ENCODE measurements at regions not wholly inside any gene's neighbourhood (a gene's known extent, or its start where the extent isn't known, plus 50 kb on each side); places are given as distances from the start of the nearest gene placed in this dataset.

DNA sequence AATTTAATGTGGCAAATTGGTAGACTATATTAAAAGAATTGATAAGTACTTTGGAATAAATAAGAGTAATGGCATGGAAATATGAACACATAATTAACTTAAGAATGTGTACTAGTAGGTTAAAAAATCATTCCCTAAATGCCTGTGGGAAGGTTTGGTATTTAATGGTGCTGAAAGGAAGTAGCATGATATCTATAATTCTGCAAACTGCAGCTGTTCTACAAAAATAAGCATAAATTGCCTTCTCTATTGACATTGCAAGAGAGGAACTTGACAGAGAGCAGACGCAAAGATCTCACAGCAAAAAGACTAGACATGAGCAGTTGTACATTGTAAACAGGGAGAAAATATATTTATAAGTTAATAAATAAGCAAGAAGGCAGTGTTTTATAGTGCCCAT lies 752.5 kb upstream of the PCDH10 start (continued):
- TF ChIP-seq TCF7L2 (IDR thresholded peaks at IDR 0.05; ENCODE audit: borderline replicate concordance, extremely low read depth, insufficient read depth, insufficient read length) = no peak

DNA sequence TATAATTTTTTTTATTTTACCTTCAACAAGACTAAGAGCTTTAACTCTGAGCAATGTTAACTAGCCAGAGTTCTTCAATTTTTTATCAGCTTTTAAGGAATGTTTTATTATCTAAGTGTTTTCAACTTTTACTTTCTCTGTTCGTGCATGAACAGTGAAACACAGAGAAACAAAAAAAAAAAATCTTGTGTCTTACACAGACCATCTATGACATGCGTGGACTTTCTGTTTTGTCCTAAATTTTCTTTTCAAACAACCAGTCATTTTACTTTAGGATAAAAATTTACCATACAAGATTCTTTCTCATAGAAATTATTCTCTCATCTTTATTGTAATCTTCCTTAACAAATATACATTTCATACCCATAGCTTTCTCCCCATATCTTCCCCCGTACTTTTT lies 731.9 kb upstream of the PCDH10 start:
- H3K4me2 ChIP-seq (ENCODE audit: low read length) = no peak overlapping the region
- peaks cover 0 to 17% of the 10 kb centered on the region in 2 experiments; a peak in 2 of 4 replicates for H3K9me3 ChIP-seq (ENCODE audit: control insufficient read depth in 1 of 2, insufficient read depth in 1 of 2, low read depth in 1 of 2, low read length in 2 of 2)
- BruUV-seq (replicated peaks) = no TSS peak
- no peaks in the 10 kb centered on the region for H3K4me1 ChIP-seq (ENCODE audit: control insufficient read depth in 1 of 2, insufficient read depth in 2 of 2, low read length in 2 of 2)
- no peaks in the 10 kb centered on the region for H3K36me3 ChIP-seq (ENCODE audit: control insufficient read depth in 1 of 2, insufficient read depth in 2 of 2, low read length in 2 of 2)
- H3K79me2 ChIP-seq (ENCODE audit: insufficient read depth, low read length) = no peaks in the 10 kb centered on the region
- ChIA-PET POLR2A (no interaction called here), CTCF (no interaction called here), RAD21 (ENCODE audit: low non-redundant PET in 1 of 2, low total read pairs in 2 of 2, uncharacterized antibody in 2 of 2, unreplicated experiment in 2 of 2) (no interaction called here)
- no peak overlapping the region for H2AFZ ChIP-seq (ENCODE audit: low read depth, low read length, poor library complexity, severe bottlenecking)
- no peak for TF ChIP-seq FOSL1 (IDR thresholded peaks at IDR 0.05; ENCODE audit: low read depth)
- TF ChIP-seq CBX3 (IDR thresholded peaks at IDR 0.05; ENCODE audit: low read depth) = 0 out of 2 replicates have a peak, but pooled peaks have one; percentile 41
- DNase-seq (ENCODE audit: low read depth, low spot score) (peak; percentile 18), ATAC-seq (no peak)
- no peaks in the 10 kb centered on the region for H4K20me1 ChIP-seq (ENCODE audit: insufficient read depth)
- no peak overlapping the region for H3K27ac ChIP-seq (ENCODE audit: low read depth, low read length)
- H3K4me3 ChIP-seq (replicated peaks in 1 of 2; ENCODE audit: low read depth in 1 of 2, low read length in 2 of 2) = no peak overlapping the region
- no peaks in the 10 kb centered on the region for H3K9me2 ChIP-seq (ENCODE audit: insufficient read depth)
- intact Hi-C loops (cut with micrococcal nuclease) = no loop called here
- no peak overlapping the region for H3K9ac ChIP-seq (ENCODE audit: low read length)
- H3K27me3 ChIP-seq (ENCODE audit: insufficient read depth, low read length) = no peaks in the 10 kb centered on the region

DNA sequence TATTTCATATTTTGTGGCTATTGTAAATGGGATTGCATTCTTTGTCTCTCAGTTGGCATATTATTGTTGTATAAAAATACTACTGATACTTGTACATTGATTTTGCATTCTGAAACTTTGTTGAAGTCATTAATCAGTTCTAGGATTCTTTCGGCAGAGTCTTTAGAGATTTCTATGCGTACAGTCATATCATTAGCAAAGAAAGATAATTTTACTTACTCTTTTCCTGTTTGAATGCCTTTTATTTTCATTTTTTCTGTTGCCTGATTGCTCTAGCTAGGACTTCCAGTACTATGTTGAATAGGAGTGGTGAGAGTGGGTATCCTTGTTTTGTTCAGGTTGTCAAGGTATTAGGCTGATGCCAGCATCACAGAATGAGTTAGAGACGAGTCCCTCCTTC lies 722.0 kb upstream of the PCDH10 start:
- DNase-seq (ENCODE audit: low read depth, low spot score) (no peak), ATAC-seq (no peak)
- Histone ChIP-seq H3K4me3 (replicated peaks in 1 of 2; ENCODE audit: low read depth in 1 of 2, low read length in 2 of 2) (no peak overlapping the region), H2AFZ (ENCODE audit: low read depth, low read length, poor library complexity, severe bottlenecking) (no peak overlapping the region), H3K4me2 (ENCODE audit: low read length) (no peak overlapping the region), H3K9ac (ENCODE audit: low read length) (no peak overlapping the region), H3K9me2 (ENCODE audit: insufficient read depth) (peaks cover 6% of the 10 kb centered on the region; the same call in 1 of the 2 replicates), H3K4me1 (ENCODE audit: control insufficient read depth in 1 of 2, insufficient read depth in 2 of 2, low read length in 2 of 2) (no peaks in the 10 kb centered on the region), H3K27ac (ENCODE audit: low read depth, low read length) (no peak overlapping the region), H3K36me3 (ENCODE audit: control insufficient read depth in 1 of 2, insufficient read depth in 2 of 2, low read length in 2 of 2) (no peaks in the 10 kb centered on the region), H4K20me1 (ENCODE audit: insufficient read depth) (no peaks in the 10 kb centered on the region), H3K79me2 (ENCODE audit: insufficient read depth, low read length) (no peaks in the 10 kb centered on the region), H3K27me3 (ENCODE audit: insufficient read depth, low read length) (no peaks in the 10 kb centered on the region), H3K9me3 (ENCODE audit: control insufficient read depth in 1 of 2, insufficient read depth in 1 of 2, low read depth in 1 of 2, low read length in 2 of 2) (no peaks in the 10 kb centered on the region)
- ChIA-PET RAD21 (ENCODE audit: low non-redundant PET in 1 of 2, low total read pairs in 2 of 2, uncharacterized antibody in 2 of 2, unreplicated experiment in 2 of 2) (no interaction called here), POLR2A (no interaction called here), CTCF (no interaction called here)
- no TSS peak for BruUV-seq (replicated peaks)
- intact Hi-C loops (cut with micrococcal nuclease) = no loop called here
- no peak for TF ChIP-seq JUND (IDR thresholded peaks at IDR 0.05)
- TF ChIP-seq ELF1 (IDR thresholded peaks at IDR 0.05; ENCODE audit: borderline replicate concordance, low read depth) = no peak
- TF ChIP-seq, protein P1, sequence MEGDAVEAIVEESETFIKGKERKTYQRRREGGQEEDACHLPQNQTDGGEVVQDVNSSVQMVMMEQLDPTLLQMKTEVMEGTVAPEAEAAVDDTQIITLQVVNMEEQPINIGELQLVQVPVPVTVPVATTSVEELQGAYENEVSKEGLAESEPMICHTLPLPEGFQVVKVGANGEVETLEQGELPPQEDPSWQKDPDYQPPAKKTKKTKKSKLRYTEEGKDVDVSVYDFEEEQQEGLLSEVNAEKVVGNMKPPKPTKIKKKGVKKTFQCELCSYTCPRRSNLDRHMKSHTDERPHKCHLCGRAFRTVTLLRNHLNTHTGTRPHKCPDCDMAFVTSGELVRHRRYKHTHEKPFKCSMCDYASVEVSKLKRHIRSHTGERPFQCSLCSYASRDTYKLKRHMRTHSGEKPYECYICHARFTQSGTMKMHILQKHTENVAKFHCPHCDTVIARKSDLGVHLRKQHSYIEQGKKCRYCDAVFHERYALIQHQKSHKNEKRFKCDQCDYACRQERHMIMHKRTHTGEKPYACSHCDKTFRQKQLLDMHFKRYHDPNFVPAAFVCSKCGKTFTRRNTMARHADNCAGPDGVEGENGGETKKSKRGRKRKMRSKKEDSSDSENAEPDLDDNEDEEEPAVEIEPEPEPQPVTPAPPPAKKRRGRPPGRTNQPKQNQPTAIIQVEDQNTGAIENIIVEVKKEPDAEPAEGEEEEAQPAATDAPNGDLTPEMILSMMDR (IDR thresholded peaks at IDR 0.05 in 2 of 3, conservative IDR thresholded peaks at IDR 0.05 in 1 of 3; ENCODE audit: borderline replicate concordance in 1 of 3, insufficient read depth in 1 of 3, low read depth in 2 of 3, low read length in 2 of 3) = no peak
- TF ChIP-seq SRF (IDR thresholded peaks at IDR 0.05; ENCODE audit: low read depth) = no peak
- TF ChIP-seq YY1 (IDR thresholded peaks at IDR 0.05; ENCODE audit: extremely low read depth, insufficient replicate concordance, low read depth, low read length) = no peak
- TF ChIP-seq CEBPB (IDR thresholded peaks at IDR 0.05; ENCODE audit: low read depth) = no peak
- TF ChIP-seq POLR2A (IDR thresholded peaks at IDR 0.05; ENCODE audit: borderline replicate concordance, extremely low read depth, insufficient read depth, insufficient read length) = no peak
- TF ChIP-seq TCF7L2 (IDR thresholded peaks at IDR 0.05; ENCODE audit: borderline replicate concordance, extremely low read depth, insufficient read depth, insufficient read length) = no peak
- no peak for TF ChIP-seq EGR1 (IDR thresholded peaks at IDR 0.05; ENCODE audit: low read depth)
- TF ChIP-seq RAD21 (IDR thresholded peaks at IDR 0.05; ENCODE audit: low read depth) = no peak
- no peak for TF ChIP-seq ZNF274 (IDR thresholded peaks at IDR 0.05; ENCODE audit: low read depth, low read length)
- TF ChIP-seq EZH2phosphoT487 (IDR thresholded peaks at IDR 0.05; ENCODE audit: borderline replicate concordance) = no peak
- TF ChIP-seq, protein P2, sequence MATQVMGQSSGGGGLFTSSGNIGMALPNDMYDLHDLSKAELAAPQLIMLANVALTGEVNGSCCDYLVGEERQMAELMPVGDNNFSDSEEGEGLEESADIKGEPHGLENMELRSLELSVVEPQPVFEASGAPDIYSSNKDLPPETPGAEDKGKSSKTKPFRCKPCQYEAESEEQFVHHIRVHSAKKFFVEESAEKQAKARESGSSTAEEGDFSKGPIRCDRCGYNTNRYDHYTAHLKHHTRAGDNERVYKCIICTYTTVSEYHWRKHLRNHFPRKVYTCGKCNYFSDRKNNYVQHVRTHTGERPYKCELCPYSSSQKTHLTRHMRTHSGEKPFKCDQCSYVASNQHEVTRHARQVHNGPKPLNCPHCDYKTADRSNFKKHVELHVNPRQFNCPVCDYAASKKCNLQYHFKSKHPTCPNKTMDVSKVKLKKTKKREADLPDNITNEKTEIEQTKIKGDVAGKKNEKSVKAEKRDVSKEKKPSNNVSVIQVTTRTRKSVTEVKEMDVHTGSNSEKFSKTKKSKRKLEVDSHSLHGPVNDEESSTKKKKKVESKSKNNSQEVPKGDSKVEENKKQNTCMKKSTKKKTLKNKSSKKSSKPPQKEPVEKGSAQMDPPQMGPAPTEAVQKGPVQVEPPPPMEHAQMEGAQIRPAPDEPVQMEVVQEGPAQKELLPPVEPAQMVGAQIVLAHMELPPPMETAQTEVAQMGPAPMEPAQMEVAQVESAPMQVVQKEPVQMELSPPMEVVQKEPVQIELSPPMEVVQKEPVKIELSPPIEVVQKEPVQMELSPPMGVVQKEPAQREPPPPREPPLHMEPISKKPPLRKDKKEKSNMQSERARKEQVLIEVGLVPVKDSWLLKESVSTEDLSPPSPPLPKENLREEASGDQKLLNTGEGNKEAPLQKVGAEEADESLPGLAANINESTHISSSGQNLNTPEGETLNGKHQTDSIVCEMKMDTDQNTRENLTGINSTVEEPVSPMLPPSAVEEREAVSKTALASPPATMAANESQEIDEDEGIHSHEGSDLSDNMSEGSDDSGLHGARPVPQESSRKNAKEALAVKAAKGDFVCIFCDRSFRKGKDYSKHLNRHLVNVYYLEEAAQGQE (IDR thresholded peaks at IDR 0.05; ENCODE audit: low read depth) = no peak
- no peak for TF ChIP-seq SIN3A (IDR thresholded peaks at IDR 0.05; ENCODE audit: low read depth)
